Stimulated activated memory B cell treated with anti-CD40 and anti-IgM and Interleukin-4, amounts not matched to agents 10 μg/mL and 1 μg/mL and 100 μg/mL, for 72 hours (primary cell): ENCODE measurements at regions not wholly inside any gene's neighbourhood (a gene's known extent, or its start where the extent isn't known, plus 50 kb on each side); places are given as distances from the start of the nearest gene placed in this dataset.

ENCODE experiments used
- ATAC-seq: fragments of 150-1000 bp; cut with Tn5 transposase; 2 replicates; pipeline ENCODE4 v1.10.0; 2021
- H3K27ac Mint-ChIP-seq: one replicate; pipeline ENCODE4 v1.8.0; 2022; ENCODE audit warnings: mild to moderate bottlenecking, mixed read lengths
- H3K27me3 Mint-ChIP-seq: one replicate; pipeline ENCODE4 v1.8.0; 2022; ENCODE audit warnings: mixed read lengths
- H3K36me3 Mint-ChIP-seq: one replicate; pipeline ENCODE4 v1.8.0; 2022; ENCODE audit warnings: mixed read lengths
- H3K4me1 Mint-ChIP-seq: one replicate; pipeline ENCODE4 v1.8.0; 2022; ENCODE audit warnings: mixed read lengths
- H3K4me3 Mint-ChIP-seq: one replicate; pipeline ENCODE4 v1.8.0; 2022; ENCODE audit warnings: mild to moderate bottlenecking, moderate library complexity, mixed read lengths
- H3K9me3 Mint-ChIP-seq: one replicate; pipeline ENCODE4 v1.8.0; 2022; ENCODE audit warnings: mixed read lengths

DNA sequence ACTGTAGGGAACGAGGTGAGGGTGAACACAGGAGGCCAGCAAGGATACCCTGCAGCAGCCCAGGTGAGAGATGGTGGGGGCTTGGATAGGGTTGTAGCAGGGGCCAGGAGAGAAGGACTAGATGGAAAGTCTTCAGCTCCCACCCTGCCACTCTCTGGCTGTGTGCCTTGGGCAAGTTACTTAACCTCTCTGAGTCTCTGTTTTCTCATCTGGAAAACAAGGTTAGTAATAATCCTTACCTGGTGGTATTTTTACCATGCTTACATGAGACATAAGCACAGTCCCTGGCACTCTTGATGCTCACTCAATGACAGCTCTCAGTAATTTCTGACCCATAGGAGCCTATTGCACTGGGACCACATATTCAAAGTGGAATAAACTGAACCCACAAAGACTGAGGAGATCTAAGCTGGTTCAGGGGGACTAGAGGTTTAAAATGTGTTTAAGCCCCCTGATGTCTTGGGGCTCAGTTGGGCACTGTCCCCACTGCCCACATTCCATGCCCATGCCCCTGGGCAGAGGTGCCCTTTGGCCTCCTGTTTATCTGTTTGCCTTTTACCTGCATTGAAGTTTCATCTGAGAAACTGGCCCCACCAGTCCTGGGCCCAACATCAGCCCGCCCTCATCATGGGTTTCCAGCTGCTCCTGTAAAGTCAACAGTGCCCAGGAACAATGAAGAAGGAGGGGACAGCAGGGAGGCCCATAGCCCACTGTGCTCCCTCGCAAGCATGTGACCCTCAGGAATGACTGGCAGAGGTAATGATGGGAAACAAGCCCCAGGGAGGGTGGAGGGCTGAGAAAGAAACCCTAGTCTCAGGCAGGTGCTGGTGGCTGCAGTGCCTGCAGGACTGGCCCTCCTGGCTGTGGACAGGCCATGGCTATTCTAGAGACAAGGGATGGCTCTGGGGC is 104.0 kb downstream of the VEGFA start:
- Mint-ChIP-seq H3K4me1 (no peaks in the 10 kb centered on the region), H3K27ac (no peak overlapping the region), H3K9me3 (no peaks in the 10 kb centered on the region), H3K4me3 (no peak overlapping the region), H3K36me3 (no peaks in the 10 kb centered on the region), H3K27me3 (peaks cover 18% of the 10 kb centered on the region)
- no peak for ATAC-seq

DNA sequence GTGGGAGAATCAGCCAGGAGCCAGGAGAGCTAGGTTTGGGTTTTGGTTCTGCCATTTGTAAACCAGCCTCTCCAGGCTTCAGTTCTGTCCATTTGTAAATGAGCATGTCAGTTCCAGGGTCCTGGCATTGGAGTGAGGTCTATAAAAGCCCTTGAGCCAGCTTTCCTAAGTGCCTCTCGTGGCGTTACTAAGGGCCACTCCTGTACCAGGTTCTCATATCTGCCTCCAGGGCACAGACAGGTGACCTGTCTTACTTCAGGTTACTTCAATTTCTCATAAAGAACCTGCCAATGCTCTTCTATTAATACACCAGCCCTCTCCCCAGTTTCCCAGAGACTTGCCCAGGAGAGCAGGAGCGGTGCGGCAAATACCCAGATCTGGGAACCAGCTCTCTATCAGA is 101.9 kb downstream of the VEGFA start:
- no peak overlapping the region for H3K27ac Mint-ChIP-seq
- no peaks in the 10 kb centered on the region for H3K4me1 Mint-ChIP-seq
- H3K4me3 Mint-ChIP-seq: no peak overlapping the region
- peaks cover 38% of the 10 kb centered on the region for H3K27me3 Mint-ChIP-seq
- no peaks in the 10 kb centered on the region for H3K36me3 Mint-ChIP-seq
- no peak for ATAC-seq
- H3K9me3 Mint-ChIP-seq: no peaks in the 10 kb centered on the region

DNA sequence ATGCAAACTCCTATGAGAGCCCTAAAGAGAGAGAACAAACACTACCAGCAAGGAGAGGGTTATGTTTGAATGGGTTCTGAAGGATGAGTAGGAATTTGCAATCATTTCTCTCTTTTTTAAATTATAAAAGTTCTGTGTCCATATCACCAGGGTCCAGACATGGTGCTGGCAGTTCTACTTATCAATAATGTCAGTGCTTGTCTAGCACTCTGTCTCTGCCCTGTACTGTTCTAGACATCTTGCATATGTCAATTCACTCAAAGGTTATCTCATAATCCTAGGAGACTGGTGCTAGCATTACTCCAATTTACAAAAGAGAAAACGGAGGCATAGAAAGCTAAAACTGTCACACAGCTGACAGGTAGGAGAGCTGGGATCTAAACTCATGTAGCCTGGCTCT is 101.3 kb downstream of the VEGFA start:
- H3K36me3 Mint-ChIP-seq: no peaks in the 10 kb centered on the region
- H3K9me3 Mint-ChIP-seq: no peaks in the 10 kb centered on the region
- H3K4me3 Mint-ChIP-seq: no peak overlapping the region
- no peaks in the 10 kb centered on the region for H3K4me1 Mint-ChIP-seq
- ATAC-seq: no peak
- no peak overlapping the region for H3K27ac Mint-ChIP-seq
- H3K27me3 Mint-ChIP-seq: peaks cover 44% of the 10 kb centered on the region

DNA sequence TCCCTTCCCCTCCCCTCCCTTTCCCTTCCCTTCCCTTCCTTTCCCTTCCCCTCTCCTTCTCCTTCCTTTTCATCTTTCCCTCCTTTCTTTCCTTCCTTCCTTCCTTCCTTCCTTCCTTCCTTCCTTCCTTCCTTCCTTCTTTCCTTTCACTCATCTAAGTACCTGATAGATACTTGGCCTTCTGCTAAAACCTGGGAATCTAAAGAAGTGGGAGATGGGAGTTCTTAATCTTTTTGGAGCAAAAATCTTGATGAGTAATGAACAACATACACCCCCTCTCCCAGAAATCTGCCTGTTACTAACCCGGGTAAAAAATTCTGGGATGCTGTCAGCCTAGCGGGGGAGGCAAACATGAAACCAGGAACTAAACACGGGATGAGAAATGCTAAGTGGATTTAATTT is 100.7 kb downstream of the VEGFA start:
- no peak for ATAC-seq
- H3K9me3 Mint-ChIP-seq: no peaks in the 10 kb centered on the region

DNA sequence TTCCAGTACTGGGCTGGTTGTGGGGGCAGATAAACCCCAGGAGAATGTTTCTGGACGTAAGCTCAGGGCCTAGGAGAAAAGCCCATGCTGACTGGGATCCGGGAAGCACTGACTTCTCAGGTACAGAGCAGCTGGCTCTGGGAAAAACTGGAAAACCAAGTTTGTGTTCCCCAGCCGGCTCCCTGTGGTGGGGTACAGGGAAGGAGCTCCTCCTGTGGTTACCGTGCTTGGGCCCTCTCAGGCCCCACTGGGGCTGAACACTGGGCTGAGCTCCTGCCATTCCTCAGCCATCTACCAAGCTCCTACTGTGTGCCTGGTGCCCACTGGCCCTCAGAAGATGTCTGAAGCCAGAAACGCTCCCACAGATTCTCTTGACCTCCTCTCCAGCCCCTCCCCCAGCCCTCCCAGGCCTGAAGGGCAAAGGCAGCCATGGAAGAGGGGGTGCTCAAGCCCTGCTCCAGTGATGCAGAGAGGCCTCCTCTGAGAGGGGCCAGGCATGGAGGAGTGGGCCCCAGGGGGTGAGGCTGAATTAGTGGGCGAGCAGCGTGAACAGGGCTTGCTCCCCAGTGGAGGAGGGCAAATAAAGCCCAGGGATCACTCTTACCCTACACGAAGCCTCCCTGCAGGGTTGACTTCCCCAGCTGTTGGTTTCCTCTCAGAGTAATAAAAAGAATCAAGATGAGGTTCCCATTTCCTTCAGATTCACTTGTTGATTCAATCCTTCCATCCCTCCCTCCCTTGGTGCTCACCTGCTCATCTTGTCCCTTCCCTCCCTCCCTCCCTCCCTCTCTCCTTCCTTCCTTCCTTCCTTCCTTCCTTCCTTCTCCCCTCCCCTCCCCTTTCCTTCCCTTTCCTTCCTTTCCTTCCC is 100.0 kb downstream of the VEGFA start:
- Mint-ChIP-seq H3K27ac (no peak overlapping the region), H3K27me3 (peaks cover 55% of the 10 kb centered on the region), H3K4me1 (no peaks in the 10 kb centered on the region), H3K4me3 (no peak overlapping the region), H3K36me3 (no peaks in the 10 kb centered on the region), H3K9me3 (no peaks in the 10 kb centered on the region)
- no peak for ATAC-seq

More for the DNA sequence above, 100.7 kb downstream of the VEGFA start:
- H3K4me1 Mint-ChIP-seq: no peaks in the 10 kb centered on the region
- no peak overlapping the region for H3K4me3 Mint-ChIP-seq
- peaks cover 50% of the 10 kb centered on the region for H3K27me3 Mint-ChIP-seq
- no peaks in the 10 kb centered on the region for H3K36me3 Mint-ChIP-seq
- H3K27ac Mint-ChIP-seq: no peak overlapping the region

DNA sequence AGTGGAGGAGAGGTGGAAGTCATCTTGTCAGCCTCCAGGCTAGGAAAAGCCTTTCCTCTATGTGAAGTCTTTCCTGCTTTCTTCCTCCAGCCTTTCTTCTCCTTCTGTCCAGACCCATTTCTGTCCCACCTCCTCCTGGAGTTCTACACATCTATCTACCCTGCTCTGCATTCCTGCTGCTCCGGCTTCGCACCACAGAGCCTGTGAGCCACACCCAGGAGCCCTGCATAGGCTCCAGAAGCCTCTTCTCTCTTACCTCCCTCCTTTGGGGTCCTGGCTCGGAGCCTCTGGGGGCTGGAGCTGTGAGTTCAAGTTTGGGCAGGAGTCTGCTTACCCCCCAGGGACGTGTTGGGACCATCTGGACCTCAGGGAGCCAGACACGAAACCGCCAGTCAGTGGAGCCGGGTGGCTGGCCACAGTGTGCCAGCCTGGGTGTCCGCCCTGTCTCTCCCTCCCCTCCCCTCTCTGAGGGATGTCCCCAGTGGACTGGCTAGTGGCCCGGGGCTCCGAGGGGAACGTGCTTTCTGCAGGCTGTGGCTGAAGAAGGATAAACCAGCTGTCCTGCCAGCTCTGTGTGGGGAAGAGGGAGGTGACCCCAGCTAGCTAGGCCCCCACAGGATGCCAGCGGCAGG is 99.2 kb downstream of the VEGFA start:
- peaks cover 60% of the 10 kb centered on the region for H3K27me3 Mint-ChIP-seq
- H3K27ac Mint-ChIP-seq: no peak overlapping the region
- no peaks in the 10 kb centered on the region for H3K4me1 Mint-ChIP-seq
- H3K9me3 Mint-ChIP-seq: no peaks in the 10 kb centered on the region
- no peak for ATAC-seq
- H3K4me3 Mint-ChIP-seq: no peak overlapping the region
- H3K36me3 Mint-ChIP-seq: no peaks in the 10 kb centered on the region

DNA sequence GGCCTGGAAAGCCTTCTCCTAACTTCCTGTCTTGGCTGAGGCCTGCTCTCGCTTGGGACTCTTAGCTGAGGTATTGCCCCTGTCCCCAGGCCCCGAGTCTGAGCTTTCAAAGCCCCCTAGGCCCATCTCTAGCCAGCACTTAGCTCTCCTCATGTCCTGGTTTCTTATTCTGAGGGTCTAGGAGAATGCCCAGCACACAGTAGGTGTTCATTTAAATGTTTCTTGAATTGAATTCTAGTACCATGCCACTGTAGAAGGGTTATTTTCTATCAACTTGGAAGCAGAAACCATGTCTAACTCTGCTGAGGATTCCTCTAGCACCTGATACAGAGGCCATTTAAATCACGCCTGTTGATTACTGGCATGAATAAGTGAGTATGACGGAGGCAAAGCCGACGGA is 98.5 kb downstream of the VEGFA start:
- Mint-ChIP-seq H3K9me3 (no peaks in the 10 kb centered on the region), H3K4me3 (no peak overlapping the region), H3K36me3 (no peaks in the 10 kb centered on the region), H3K4me1 (no peaks in the 10 kb centered on the region), H3K27ac (no peak overlapping the region), H3K27me3 (peaks cover 61% of the 10 kb centered on the region)
- ATAC-seq: no peak

DNA sequence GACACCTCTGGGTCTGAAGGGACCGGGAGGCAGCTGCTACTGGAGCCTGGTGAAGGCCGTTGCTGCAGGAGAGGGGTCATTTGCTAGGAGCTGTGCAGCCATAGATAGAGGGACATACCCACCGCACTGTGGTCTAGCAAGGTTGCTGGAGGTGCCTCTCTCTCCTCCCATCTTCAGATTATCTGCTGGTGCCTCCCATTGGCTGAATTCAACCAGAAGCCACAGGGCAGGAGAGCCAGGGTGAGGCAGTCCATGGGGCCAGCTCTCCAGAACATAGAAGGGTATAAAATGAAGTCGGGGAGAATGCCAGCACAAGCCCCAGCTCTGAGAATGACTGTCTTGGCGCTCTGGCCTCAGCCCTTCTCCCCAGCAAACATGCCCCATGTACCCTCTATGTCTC is 98.0 kb downstream of the VEGFA start:
- no peaks in the 10 kb centered on the region for H3K4me1 Mint-ChIP-seq

DNA sequence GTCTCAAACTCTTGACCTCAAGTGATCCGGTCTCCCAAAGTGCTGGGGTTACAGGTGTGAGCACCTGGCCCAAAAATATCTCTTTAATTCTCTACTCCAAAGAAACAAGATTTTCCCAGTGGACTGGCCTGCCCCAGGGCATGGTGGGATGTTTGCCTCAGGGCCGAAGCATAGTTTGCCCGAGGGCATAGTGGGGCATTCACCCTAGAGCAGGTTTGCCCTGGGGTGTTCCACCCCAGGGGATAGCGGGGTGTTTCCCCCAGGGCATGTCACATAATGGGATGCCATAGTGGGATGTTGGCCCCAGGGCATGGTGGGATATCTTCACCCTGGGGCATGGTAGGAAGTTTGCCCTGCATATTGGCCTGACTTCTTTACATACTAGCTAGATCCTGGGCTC is 97.2 kb downstream of the VEGFA start:
- no peaks in the 10 kb centered on the region for H3K4me1 Mint-ChIP-seq
- no peak overlapping the region for H3K27ac Mint-ChIP-seq
- H3K36me3 Mint-ChIP-seq: no peaks in the 10 kb centered on the region
- no peaks in the 10 kb centered on the region for H3K9me3 Mint-ChIP-seq
- no peak overlapping the region for H3K4me3 Mint-ChIP-seq
- peaks cover 56% of the 10 kb centered on the region for H3K27me3 Mint-ChIP-seq
- no peak for ATAC-seq

More for the DNA sequence above, 98.0 kb downstream of the VEGFA start:
- H3K27ac Mint-ChIP-seq: no peak overlapping the region
- no peaks in the 10 kb centered on the region for H3K9me3 Mint-ChIP-seq
- H3K36me3 Mint-ChIP-seq: no peaks in the 10 kb centered on the region
- no peak overlapping the region for H3K4me3 Mint-ChIP-seq
- no peak for ATAC-seq
- peaks cover 61% of the 10 kb centered on the region for H3K27me3 Mint-ChIP-seq

DNA sequence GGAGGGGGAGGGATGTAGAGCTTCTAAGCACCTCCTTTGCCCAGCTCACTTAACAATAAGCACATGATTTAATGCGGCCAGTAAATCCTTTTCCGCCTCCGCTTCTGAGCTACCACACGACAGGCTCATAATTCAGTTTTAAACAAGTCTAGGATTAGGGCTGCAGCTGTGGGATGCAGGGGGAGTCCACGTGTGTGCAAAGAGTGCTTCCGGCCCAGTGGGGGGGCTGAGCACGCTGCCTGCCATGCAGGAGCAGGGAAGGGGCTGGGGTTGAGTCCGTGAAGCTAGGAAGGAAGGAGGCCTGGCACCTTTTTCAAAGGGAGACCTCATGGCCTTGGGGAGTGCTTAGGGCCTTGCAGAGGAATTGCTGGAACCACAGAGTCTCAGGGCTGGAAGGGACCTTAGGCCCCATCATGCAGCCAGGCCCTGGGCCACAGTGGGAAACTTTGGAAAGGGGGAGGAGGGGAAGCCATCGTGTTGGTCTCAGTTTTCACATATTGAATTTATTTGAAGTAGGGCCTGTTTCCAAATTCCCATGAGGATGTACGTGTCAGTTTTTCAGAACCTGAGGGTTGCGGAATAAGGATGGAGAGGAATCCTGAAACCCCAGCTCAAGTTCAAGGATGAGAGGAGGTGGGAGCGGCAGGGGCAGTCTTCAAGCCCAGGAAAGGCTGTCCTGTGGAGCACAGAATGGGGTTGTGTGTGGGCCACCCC is 96.1 kb downstream of the VEGFA start:
- Mint-ChIP-seq H3K27me3 (peaks cover 53% of the 10 kb centered on the region), H3K4me1 (no peaks in the 10 kb centered on the region), H3K27ac (no peak overlapping the region), H3K9me3 (no peaks in the 10 kb centered on the region), H3K4me3 (no peak overlapping the region), H3K36me3 (no peaks in the 10 kb centered on the region)
- no peak for ATAC-seq

DNA sequence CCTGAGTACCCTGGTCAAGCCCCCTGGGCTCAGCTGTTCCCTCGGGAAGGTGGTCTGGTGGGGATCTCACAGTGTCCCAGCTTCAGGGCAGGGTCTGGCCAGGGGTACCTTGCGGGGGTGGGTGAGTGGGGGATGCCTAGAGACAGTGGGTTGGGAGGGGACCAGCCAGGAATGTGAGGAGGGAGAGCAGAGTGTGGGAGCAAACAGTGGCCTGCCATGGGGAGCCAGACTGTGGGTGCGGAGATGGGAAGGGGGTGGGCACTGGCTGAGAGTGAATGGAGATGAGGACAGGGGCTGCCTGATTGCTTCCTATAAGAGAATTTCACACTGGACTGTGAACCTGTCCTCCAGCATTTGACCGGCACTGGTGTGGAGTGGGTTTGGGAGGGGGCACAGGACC is 95.1 kb downstream of the VEGFA start:
- H3K4me1 Mint-ChIP-seq: no peaks in the 10 kb centered on the region
- H3K4me3 Mint-ChIP-seq: no peak overlapping the region
- no peak overlapping the region for H3K27ac Mint-ChIP-seq
- ATAC-seq: no peak
- H3K9me3 Mint-ChIP-seq: no peaks in the 10 kb centered on the region
- H3K36me3 Mint-ChIP-seq: no peaks in the 10 kb centered on the region
- peaks cover 53% of the 10 kb centered on the region for H3K27me3 Mint-ChIP-seq

DNA sequence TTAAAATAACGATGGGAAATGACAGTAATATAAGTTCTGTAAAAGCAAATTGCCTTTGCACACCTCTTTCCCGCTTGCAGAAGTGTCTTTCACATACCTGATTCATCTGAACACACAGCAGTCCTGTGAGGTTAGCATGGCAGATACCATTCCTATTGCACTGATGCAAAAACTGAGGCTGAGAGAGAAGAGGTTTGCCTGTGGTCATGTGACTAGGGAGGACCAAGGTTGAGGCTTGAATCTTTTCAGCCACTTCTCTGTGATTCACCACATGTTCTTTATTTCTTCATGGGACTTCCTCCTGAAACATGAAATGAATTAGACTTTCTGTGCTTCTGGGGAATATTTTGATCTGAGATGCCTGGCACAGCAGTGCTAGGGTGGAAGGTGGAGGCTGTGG is 92.9 kb downstream of the VEGFA start:
- no peaks in the 10 kb centered on the region for H3K36me3 Mint-ChIP-seq
- H3K27ac Mint-ChIP-seq: no peak overlapping the region
- H3K4me3 Mint-ChIP-seq: no peak overlapping the region
- H3K27me3 Mint-ChIP-seq: peaks cover 46% of the 10 kb centered on the region
- no peaks in the 10 kb centered on the region for H3K9me3 Mint-ChIP-seq
- ATAC-seq: no peak
- no peaks in the 10 kb centered on the region for H3K4me1 Mint-ChIP-seq

DNA sequence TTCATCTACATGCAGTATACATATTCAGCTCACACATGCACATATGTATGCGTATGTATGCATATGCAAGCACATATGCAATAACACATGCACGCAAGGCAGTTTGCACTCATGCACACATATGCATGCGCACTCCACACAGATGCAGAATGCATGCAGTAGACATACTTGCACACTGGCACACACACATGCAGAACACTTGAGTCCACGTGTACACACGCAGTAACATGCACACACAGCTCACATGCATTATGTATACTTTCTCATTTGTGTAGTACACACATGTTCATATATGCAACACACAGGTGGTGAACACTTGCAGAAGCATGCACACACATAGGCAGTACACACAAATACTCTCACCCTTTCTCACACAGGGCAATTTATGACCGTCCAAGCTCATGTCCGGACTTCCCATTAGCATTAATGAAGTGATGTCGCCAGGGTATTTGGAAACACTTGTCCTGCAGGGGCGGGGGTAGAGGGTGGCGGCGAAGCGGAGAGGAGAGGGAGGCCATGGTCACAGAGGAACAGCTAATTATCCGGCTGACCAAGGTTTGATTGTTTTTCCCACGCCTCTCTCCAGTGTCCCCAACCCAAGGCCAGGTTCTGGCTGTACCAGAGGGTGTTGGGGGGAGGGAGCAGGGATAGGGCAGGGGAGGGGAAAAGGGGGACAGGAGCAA is 91.3 kb downstream of the VEGFA start:
- ATAC-seq: no peak
- Mint-ChIP-seq H3K4me3 (no peak overlapping the region), H3K4me1 (no peaks in the 10 kb centered on the region), H3K36me3 (no peaks in the 10 kb centered on the region), H3K9me3 (no peaks in the 10 kb centered on the region), H3K27ac (no peak overlapping the region), H3K27me3 (peaks cover 33% of the 10 kb centered on the region)

DNA sequence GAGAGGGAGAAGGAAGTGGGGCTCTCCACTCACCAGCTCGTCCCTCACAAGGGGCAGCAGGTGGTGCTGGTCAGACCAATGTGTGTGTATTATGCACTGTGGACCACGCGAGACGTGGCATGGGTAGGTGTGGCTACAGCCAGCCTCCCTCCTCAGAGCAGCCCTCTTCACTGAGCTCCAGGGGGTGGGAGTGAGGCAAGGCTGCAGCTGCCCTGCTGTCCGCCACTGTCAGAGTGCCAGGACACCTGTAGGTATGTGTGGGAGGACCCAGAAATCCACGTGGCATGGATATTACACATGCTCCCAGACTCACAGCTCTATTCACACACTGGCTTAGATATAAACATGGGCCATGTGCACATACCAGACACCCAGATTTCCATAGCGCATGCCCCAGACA is 90.3 kb downstream of the VEGFA start:
- peaks cover 28% of the 10 kb centered on the region for H3K27me3 Mint-ChIP-seq
- H3K4me1 Mint-ChIP-seq: peaks cover 1% of the 10 kb centered on the region
- no peak overlapping the region for H3K27ac Mint-ChIP-seq
- H3K9me3 Mint-ChIP-seq: no peaks in the 10 kb centered on the region
- ATAC-seq: no peak
- no peaks in the 10 kb centered on the region for H3K36me3 Mint-ChIP-seq
- no peak overlapping the region for H3K4me3 Mint-ChIP-seq
